Stomach (tissue), 8 donors: ENCODE measurements at regions not wholly inside any gene's neighbourhood (a gene's known extent, or its start where the extent isn't known, plus 50 kb on each side); places are given as distances from the start of the nearest gene placed in this dataset.

Experiments
- DNase-seq, 2 donors: peaks; one replicate each; pipeline versions ENCODE4 v3.0.0 to v3.0.0-alpha.2; 2013 to 2019
- H3K27ac ChIP-seq, 5 donors: fragments of 200-600 bp in 4 of 5; sonication (generic) in 4 of 5; one replicate each; pipeline ENCODE4 v1.5.1; 2013 to 2019; ENCODE audit warnings: mild to moderate bottlenecking in 1 of 5, moderate library complexity in 1 of 5
- H3K27me3 ChIP-seq, 3 donors: fragments of 200-600 bp; sonication (generic); one replicate each; pipeline ENCODE4 v1.5.1; 2017 to 2019; ENCODE audit warnings: mixed run types in 1 of 3
- H3K36me3 ChIP-seq, 4 donors: fragments of 200-600 bp; sonication (generic); 1 replicate in 3 of 4; 2 replicates in 1 of 4; pipeline ENCODE4 v1.5.1; 2016 to 2019
- H3K4me1 ChIP-seq, 4 donors: fragments of 200-600 bp; sonication (generic); one replicate each; pipeline ENCODE4 v1.5.1; 2016 to 2019
- H3K4me3 ChIP-seq, 4 donors: fragments of 200-600 bp; sonication (generic) in 3 of 4; one replicate each; pipeline ENCODE4 v1.5.1; 2016 to 2019; ENCODE audit warnings: mild to moderate bottlenecking in 1 of 4
- H3K9me3 ChIP-seq, 4 donors: fragments of 200-600 bp; sonication (generic); one replicate each; pipeline ENCODE4 v1.5.1; 2016 to 2019
- CTCF ChIP-seq, 7 experiments: fragments of 450-650 bp in 4 of 7; fragments of 200-600 bp in 3 of 7; sonication (generic) in 3 of 7; IDR thresholded peaks; one replicate each; pipeline ENCODE4 v1.5.1; 2016 to 2019; ENCODE audit warnings: antibody characterized with exemption in 7 of 7, control low read depth in 2 of 7, mild to moderate bottlenecking in 1 of 7
- EP300 ChIP-seq: sonication (generic); formaldehyde crosslinking; IDR thresholded peaks from one replicate; pipeline ENCODE4 v1.6.1; 2017; ENCODE audit warnings: antibody characterized with exemption
- POLR2A ChIP-seq, 4 donors: fragments of 450-650 bp; IDR thresholded peaks; one replicate each; pipeline ENCODE4 v1.6.1; 2016; ENCODE audit warnings: antibody characterized with exemption in 4 of 4, control low read depth in 2 of 4, mild to moderate bottlenecking in 1 of 4, moderate library complexity in 1 of 4
- POLR2AphosphoS5 ChIP-seq, 3 donors: sonication (generic); formaldehyde crosslinking; IDR thresholded peaks; one replicate each; pipeline ENCODE4 v1.6.1; 2016; ENCODE audit warnings: antibody characterized with exemption in 3 of 3
- WGBS, 5 donors: extraction: QIAGEN DNeasy Blood & Tissue Kit in 3 of 5; methylation state at CpG; one replicate each; pipeline versions ENCODE4 v1.1.5 to v1.1.7; 2013 to 2018; 5-methylcytosine and 5-hydroxymethylcytosine counted together
- intact Hi-C: fragments of 100-400 bp; cut with DNase I; formaldehyde crosslinking; loops from one replicate; pipeline ENCODE4 v1.15.1; 2023; ENCODE audit warnings: low total_unique reads
- donor health status: healthy with polysubstance abuse.
- donor health status: Bipolar disorder and iron deficiency.
- donor health status: healthy.

GRCh38 chrX:45980726-45981125, 564.5 kb downstream of the ZNF674 start:
- WGBS, 5 donors, result 62 to 79% (median 73%) methylated on average over 2 of the region's 2 CpGs
- DNase-seq, result peak in 1 of 2 donors; percentile 9
- Histone ChIP-seq H3K4me3 (no peak overlapping the region), H3K27me3 (no peaks in the 10 kb centered on the region), H3K4me1 (no peaks in the 10 kb centered on the region), H3K27ac (no peak overlapping the region), H3K36me3 (no peaks in the 10 kb centered on the region), H3K9me3 (peaks cover 0 to 15% (median 6%) of the 10 kb centered on the region in 4 donors)
- TF ChIP-seq EP300 (no peak), POLR2AphosphoS5 (IDR thresholded peaks at IDR 0.05) (no peak), POLR2A (IDR thresholded peaks at IDR 0.05) (no peak), CTCF (IDR thresholded peaks at IDR 0.05) (no peak)
- intact Hi-C loops, result no loop called here

- no peak overlapping the region for H3K4me3 ChIP-seq
- TF ChIP-seq EP300 (no peak), POLR2AphosphoS5 (IDR thresholded peaks at IDR 0.05) (no peak), CTCF (IDR thresholded peaks at IDR 0.05) (no peak)
- intact Hi-C loops, result no loop called here
- no peaks in the 10 kb centered on the region for H3K36me3 ChIP-seq
- no peak overlapping the region for H3K27ac ChIP-seq
- H3K9me3 ChIP-seq, result no peaks in the 10 kb centered on the region
- no peaks in the 10 kb centered on the region for H3K4me1 ChIP-seq
- no peaks in the 10 kb centered on the region for H3K27me3 ChIP-seq
- DNase-seq, result no peak
Observed at GRCh38 chrX:45975633-45976032, 569.6 kb downstream of the ZNF674 start.

- no peaks in the 10 kb centered on the region for H3K27me3 ChIP-seq
- H3K4me3 ChIP-seq, result no peak overlapping the region
- no peaks in the 10 kb centered on the region for H3K4me1 ChIP-seq
- no peaks in the 10 kb centered on the region for H3K9me3 ChIP-seq
- TF ChIP-seq CTCF (IDR thresholded peaks at IDR 0.05), result no peak
- no peak for TF ChIP-seq POLR2AphosphoS5 (IDR thresholded peaks at IDR 0.05)
- TF ChIP-seq EP300, result no peak
- no peak for TF ChIP-seq POLR2A (IDR thresholded peaks at IDR 0.05)
- H3K36me3 ChIP-seq, result no peaks in the 10 kb centered on the region
- no peak for DNase-seq
- intact Hi-C loops, result no loop called here
- WGBS, 5 donors, result 63 to 81% (median 77%) methylated on average over 4 of the region's 4 CpGs
- no peak overlapping the region for H3K27ac ChIP-seq
Observed at GRCh38 chrX:45972636-45973035, 572.6 kb downstream of the ZNF674 start.

- Histone ChIP-seq H3K9me3 (peaks cover 0 to 24% (median 11%) of the 10 kb centered on the region in 4 donors), H3K27ac (no peak overlapping the region), H3K27me3 (peaks cover 0 to 10% (median 0%) of the 10 kb centered on the region in 3 donors), H3K36me3 (no peaks in the 10 kb centered on the region), H3K4me1 (no peaks in the 10 kb centered on the region), H3K4me3 (no peak overlapping the region)
- DNase-seq, result no peak
- no peak for TF ChIP-seq POLR2AphosphoS5 (IDR thresholded peaks at IDR 0.05)
- TF ChIP-seq EP300, result no peak
- no peak for TF ChIP-seq CTCF (IDR thresholded peaks at IDR 0.05)
- TF ChIP-seq POLR2A (IDR thresholded peaks at IDR 0.05), result no peak
- 77 to 95% (median 91%) methylated on average over 3 to 7 of the region's 7 CpGs for WGBS, 5 donors
- intact Hi-C loops, result no loop called here
Observed at GRCh38 chrX:45959567-45959966, 585.7 kb downstream of the ZNF674 start.
